ENCODE measurements at regions not wholly inside any gene's neighbourhood (a gene's known extent, or its start where the extent isn't known, plus 50 kb on each side); places are given as distances from the start of the nearest gene placed in this dataset.

DNA sequence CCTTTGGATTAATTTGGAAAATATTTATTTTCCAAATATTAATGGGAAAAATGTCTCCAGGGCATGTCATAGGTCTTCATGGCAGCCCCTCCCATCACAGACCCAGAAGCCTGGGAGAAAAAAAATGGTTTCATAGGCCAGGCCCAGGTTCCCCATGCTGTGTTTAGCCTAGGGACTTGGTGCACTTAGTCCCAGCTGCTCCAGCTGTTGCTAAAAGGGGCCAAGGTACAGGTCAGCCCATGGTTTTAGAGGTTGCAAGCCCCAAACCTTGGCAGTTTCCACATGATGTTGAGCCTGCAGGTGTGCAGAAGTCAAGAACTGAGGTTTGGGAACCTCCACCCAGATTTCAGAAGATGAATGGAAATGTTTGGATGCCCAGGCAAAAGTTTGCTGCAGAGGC is 309.6 kb downstream of the SOCS6 start:
- CTCF ChIA-PET: interaction anchor here (1.1 to 1.6 kb wide), 2 partner anchors 18 to 23 kb away, joined by 3 to 4 read pairs; no protein-coding TSS in a partner anchor
- Histone ChIP-seq H3K9me3 (ENCODE audit: control insufficient read depth in 1 of 2, insufficient read depth in 1 of 2, low read depth in 1 of 2, low read length in 2 of 2) (no peaks in the 10 kb centered on the region), H3K4me2 (ENCODE audit: low read length) (no peak overlapping the region), H3K79me2 (ENCODE audit: insufficient read depth, low read length) (no peaks in the 10 kb centered on the region), H3K9ac (ENCODE audit: low read length) (no peak overlapping the region), H3K4me3 (replicated peaks in 1 of 2; ENCODE audit: low read depth in 1 of 2, low read length in 2 of 2) (no peak overlapping the region), H3K27me3 (ENCODE audit: insufficient read depth, low read length) (no peaks in the 10 kb centered on the region), H3K36me3 (ENCODE audit: control insufficient read depth in 1 of 2, insufficient read depth in 2 of 2, low read length in 2 of 2) (no peaks in the 10 kb centered on the region), H3K9me2 (ENCODE audit: insufficient read depth) (no peaks in the 10 kb centered on the region), H3K4me1 (ENCODE audit: control insufficient read depth in 1 of 2, insufficient read depth in 2 of 2, low read length in 2 of 2) (no peaks in the 10 kb centered on the region), H2AFZ (ENCODE audit: low read depth, low read length, poor library complexity, severe bottlenecking) (no peak overlapping the region), H3K27ac (ENCODE audit: low read depth, low read length) (no peak overlapping the region), H4K20me1 (ENCODE audit: insufficient read depth) (no peaks in the 10 kb centered on the region)
- BruUV-seq (replicated peaks): no TSS peak
- RAD21 ChIA-PET (ENCODE audit: low non-redundant PET in 1 of 2, low total read pairs in 2 of 2, uncharacterized antibody in 2 of 2, unreplicated experiment in 2 of 2): no interaction called here
- POLR2A ChIA-PET: no interaction called here
- TF ChIP-seq ELF1 (IDR thresholded peaks at IDR 0.05; ENCODE audit: borderline replicate concordance, low read depth) (no peak), ATF3 (IDR thresholded peaks at IDR 0.05) (no peak), EZH2 (IDR thresholded peaks at IDR 0.05) (no peak), ZBTB33 (IDR thresholded peaks at IDR 0.05; ENCODE audit: extremely low read depth, insufficient replicate concordance, low read length) (no peak)
- TF ChIP-seq, protein P1, sequence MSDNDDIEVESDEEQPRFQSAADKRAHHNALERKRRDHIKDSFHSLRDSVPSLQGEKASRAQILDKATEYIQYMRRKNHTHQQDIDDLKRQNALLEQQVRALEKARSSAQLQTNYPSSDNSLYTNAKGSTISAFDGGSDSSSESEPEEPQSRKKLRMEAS (IDR thresholded peaks at IDR 0.05): no peak
- DNase-seq (ENCODE audit: low read depth, low spot score): no peak
- intact Hi-C loops (cut with micrococcal nuclease): no loop called here
- ATAC-seq: peak; percentile 34; the same call in 1 of the 2 replicates

- no peak overlapping the region for H3K4me3 ChIP-seq (replicated peaks in 1 of 2; ENCODE audit: low read depth in 1 of 2, low read length in 2 of 2)
- H3K36me3 ChIP-seq (ENCODE audit: control insufficient read depth in 1 of 2, insufficient read depth in 2 of 2, low read length in 2 of 2): no peaks in the 10 kb centered on the region
- no peaks in the 10 kb centered on the region for H3K27me3 ChIP-seq (ENCODE audit: insufficient read depth, low read length)
- DNase-seq (ENCODE audit: low read depth, low spot score) (no peak), ATAC-seq (no peak)
- no peak overlapping the region for H3K9ac ChIP-seq (ENCODE audit: low read length)
- CTCF ChIA-PET: no interaction called here
- no peaks in the 10 kb centered on the region for H3K9me3 ChIP-seq (ENCODE audit: control insufficient read depth in 1 of 2, insufficient read depth in 1 of 2, low read depth in 1 of 2, low read length in 2 of 2)
- no TSS peak for BruUV-seq (replicated peaks)
- no peaks in the 10 kb centered on the region for H4K20me1 ChIP-seq (ENCODE audit: insufficient read depth)
- no peak overlapping the region for H2AFZ ChIP-seq (ENCODE audit: low read depth, low read length, poor library complexity, severe bottlenecking)
- H3K9me2 ChIP-seq (ENCODE audit: insufficient read depth): no peaks in the 10 kb centered on the region
- intact Hi-C loops (cut with micrococcal nuclease): no loop called here
- no peaks in the 10 kb centered on the region for H3K79me2 ChIP-seq (ENCODE audit: insufficient read depth, low read length)
- H3K4me1 ChIP-seq (ENCODE audit: control insufficient read depth in 1 of 2, insufficient read depth in 2 of 2, low read length in 2 of 2): no peaks in the 10 kb centered on the region
- H3K27ac ChIP-seq (ENCODE audit: low read depth, low read length): no peak overlapping the region
- POLR2A ChIA-PET: no interaction called here
- no peak overlapping the region for H3K4me2 ChIP-seq (ENCODE audit: low read length)
- RAD21 ChIA-PET (ENCODE audit: low non-redundant PET in 1 of 2, low total read pairs in 2 of 2, uncharacterized antibody in 2 of 2, unreplicated experiment in 2 of 2): no interaction called here
- TF ChIP-seq RAD21 (IDR thresholded peaks at IDR 0.05; ENCODE audit: low read depth) (no peak), CTCF (IDR thresholded peaks at IDR 0.05 in 2 of 3, conservative IDR thresholded peaks at IDR 0.05 in 1 of 3; ENCODE audit: borderline replicate concordance in 1 of 3, insufficient read depth in 1 of 3, low read depth in 2 of 3, low read length in 2 of 3) (no peak), EZH2phosphoT487 (IDR thresholded peaks at IDR 0.05; ENCODE audit: borderline replicate concordance) (no peak), EZH2 (IDR thresholded peaks at IDR 0.05) (no peak), JUND (IDR thresholded peaks at IDR 0.05) (no peak)
- TF ChIP-seq, protein P1 (IDR thresholded peaks at IDR 0.05): no peak
- TF ChIP-seq, protein P2, sequence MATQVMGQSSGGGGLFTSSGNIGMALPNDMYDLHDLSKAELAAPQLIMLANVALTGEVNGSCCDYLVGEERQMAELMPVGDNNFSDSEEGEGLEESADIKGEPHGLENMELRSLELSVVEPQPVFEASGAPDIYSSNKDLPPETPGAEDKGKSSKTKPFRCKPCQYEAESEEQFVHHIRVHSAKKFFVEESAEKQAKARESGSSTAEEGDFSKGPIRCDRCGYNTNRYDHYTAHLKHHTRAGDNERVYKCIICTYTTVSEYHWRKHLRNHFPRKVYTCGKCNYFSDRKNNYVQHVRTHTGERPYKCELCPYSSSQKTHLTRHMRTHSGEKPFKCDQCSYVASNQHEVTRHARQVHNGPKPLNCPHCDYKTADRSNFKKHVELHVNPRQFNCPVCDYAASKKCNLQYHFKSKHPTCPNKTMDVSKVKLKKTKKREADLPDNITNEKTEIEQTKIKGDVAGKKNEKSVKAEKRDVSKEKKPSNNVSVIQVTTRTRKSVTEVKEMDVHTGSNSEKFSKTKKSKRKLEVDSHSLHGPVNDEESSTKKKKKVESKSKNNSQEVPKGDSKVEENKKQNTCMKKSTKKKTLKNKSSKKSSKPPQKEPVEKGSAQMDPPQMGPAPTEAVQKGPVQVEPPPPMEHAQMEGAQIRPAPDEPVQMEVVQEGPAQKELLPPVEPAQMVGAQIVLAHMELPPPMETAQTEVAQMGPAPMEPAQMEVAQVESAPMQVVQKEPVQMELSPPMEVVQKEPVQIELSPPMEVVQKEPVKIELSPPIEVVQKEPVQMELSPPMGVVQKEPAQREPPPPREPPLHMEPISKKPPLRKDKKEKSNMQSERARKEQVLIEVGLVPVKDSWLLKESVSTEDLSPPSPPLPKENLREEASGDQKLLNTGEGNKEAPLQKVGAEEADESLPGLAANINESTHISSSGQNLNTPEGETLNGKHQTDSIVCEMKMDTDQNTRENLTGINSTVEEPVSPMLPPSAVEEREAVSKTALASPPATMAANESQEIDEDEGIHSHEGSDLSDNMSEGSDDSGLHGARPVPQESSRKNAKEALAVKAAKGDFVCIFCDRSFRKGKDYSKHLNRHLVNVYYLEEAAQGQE (IDR thresholded peaks at IDR 0.05; ENCODE audit: low read depth): no peak
Observed at GRCh38 chr18:70582981-70583380, 294.1 kb downstream of the SOCS6 start.

Measured in HCT116 (cell line).